Kidney (tissue), 13 donors: ENCODE measurements at regions not wholly inside any gene's neighbourhood (a gene's known extent, or its start where the extent isn't known, plus 50 kb on each side); places are given as distances from the start of the nearest gene placed in this dataset.
"Not testable (repeated sequence)": the region's sequence is repeated elsewhere in the genome, so short reads cannot be mapped to it uniquely, and the experiment has no call there.

Source experiments
- DNase-seq, 5 donors: peaks; one replicate each; pipeline ENCODE4 v3.0.0-alpha.2; 2013 to 2020
- FAIRE-seq: peaks from 2 replicates; lab custom pipeline; 2012; peaks lifted over from hg19 to GRCh38; lab: Jason Lieb, UNC
- H3K27ac ChIP-seq, 2 donors: one replicate each; pipeline ENCODE4 v1.7.0; 2013; ENCODE audit warnings: low read depth in 2 of 2, low read length in 2 of 2, inconsistent platforms in 1 of 2
- H3K27me3 ChIP-seq: one replicate; pipeline ENCODE4 v1.7.1; 2013; ENCODE audit warnings: low read length, inconsistent platforms; ENCODE audit not compliant: control insufficient read depth, insufficient read depth
- H3K36me3 ChIP-seq, 3 donors: one replicate each; pipeline versions ENCODE4 v1.7.0 to v1.7.1; 2013; ENCODE audit warnings: low read length in 3 of 3, control low read depth in 1 of 3, inconsistent platforms in 1 of 3; ENCODE audit not compliant: insufficient read depth in 3 of 3, control insufficient read depth in 2 of 3
- H3K4me1 ChIP-seq, 3 donors: one replicate each; pipeline versions ENCODE4 v1.7.0 to v1.7.1; 2013; ENCODE audit warnings: low read length in 3 of 3, inconsistent platforms in 1 of 3, low read depth in 1 of 3; ENCODE audit not compliant: control insufficient read depth in 2 of 3, insufficient read depth in 2 of 3
- H3K4me3 ChIP-seq, 3 donors: one replicate each; pipeline versions ENCODE4 v1.7.0 to v1.8.1; 2013; ENCODE audit warnings: low read length in 3 of 3, control low read depth in 1 of 3, inconsistent platforms in 1 of 3
- H3K9ac ChIP-seq, 3 donors: one replicate each; pipeline versions ENCODE4 v1.7.0 to v1.7.1; 2013; ENCODE audit warnings: low read length in 3 of 3, control low read depth in 1 of 3, inconsistent platforms in 1 of 3
- H3K9me3 ChIP-seq, 3 donors: one replicate each; pipeline versions ENCODE4 v1.7.0 to v1.7.1; 2013; ENCODE audit warnings: low read length in 3 of 3, control low read depth in 1 of 3, inconsistent platforms in 1 of 3; ENCODE audit not compliant: control insufficient read depth in 2 of 3, insufficient read depth in 1 of 3
- CTCF ChIP-seq: IDR thresholded peaks from 3 replicates; pipeline ENCODE4 v1.5.1; 2012; ENCODE audit warnings: mild to moderate bottlenecking, moderate library complexity, borderline replicate concordance; ENCODE audit not compliant: insufficient read depth; ENCODE audit errors: extremely low read depth
- intact Hi-C: fragments of 100-400 bp; cut with DNase I; formaldehyde crosslinking; loops from one replicate; pipeline ENCODE4 v1.11.1; 2022
- donor health status: control.
- donor health status: control.
- donor health status: control.
- donor health status: control.
- donor health status: control.
- donor health status: DM: yes; HTN: yes; CAD: no.
- donor health status: Normal renal cell carcinoma (clear cell type).

GRCh38 chr5:145010834-145011233 lies 824.3 kb downstream of the PRELID2 start:
- intact Hi-C loops = no loop called here
- Histone ChIP-seq H3K9ac (no peak overlapping the region), H3K27ac (no peak overlapping the region), H3K36me3 (no peaks in the 10 kb centered on the region), H3K9me3 (no peaks in the 10 kb centered on the region), H3K27me3 (no peaks in the 10 kb centered on the region), H3K4me3 (no peak overlapping the region), H3K4me1 (peaks cover 0 to 2% (median 0%) of the 10 kb centered on the region in 3 donors)
- DNase-seq = no peak
- no peak for FAIRE-seq
- TF ChIP-seq CTCF = no peak

- DNase-seq = no peak
- no peak for TF ChIP-seq CTCF
- Histone ChIP-seq H3K4me3 (no peak overlapping the region), H3K4me1 (peaks cover 0 to 1% (median 0%) of the 10 kb centered on the region in 3 donors), H3K9me3 (no peaks in the 10 kb centered on the region), H3K27me3 (no peaks in the 10 kb centered on the region), H3K36me3 (no peaks in the 10 kb centered on the region), H3K27ac (no peak overlapping the region), H3K9ac (no peak overlapping the region)
- FAIRE-seq = no peak
- intact Hi-C loops = no loop called here
Observed at GRCh38 chr5:145008876-145009530, 826.1 kb downstream of the PRELID2 start.

GRCh38 chr5:144994356-144994755 lies 823.7 kb downstream of the KCTD16 start:
- DNase-seq, H3K36me3 ChIP-seq, H3K27me3 ChIP-seq, H3K27ac ChIP-seq, H3K9ac ChIP-seq, H3K9me3 ChIP-seq, H3K4me1 ChIP-seq, H3K4me3 ChIP-seq, intact Hi-C loops: not testable (repeated sequence)
- FAIRE-seq = peak; percentile 73

- H3K36me3 ChIP-seq = no peaks in the 10 kb centered on the region
- no peak overlapping the region for H3K4me3 ChIP-seq
- H3K27ac ChIP-seq = no peak overlapping the region
- no peaks in the 10 kb centered on the region for H3K9me3 ChIP-seq
- TF ChIP-seq CTCF = no peak
- FAIRE-seq (no peak), DNase-seq (no peak)
- no peak overlapping the region for H3K9ac ChIP-seq
- no peaks in the 10 kb centered on the region for H3K4me1 ChIP-seq
- H3K27me3 ChIP-seq = no peaks in the 10 kb centered on the region
- intact Hi-C loops = no loop called here
Observed at GRCh38 chr5:144983101-144983500, 812.4 kb downstream of the KCTD16 start.
